ENCODE measurements at regions not wholly inside any gene's neighbourhood (a gene's known extent, or its start where the extent isn't known, plus 50 kb on each side); places are given as distances from the start of the nearest gene placed in this dataset.

DNA sequence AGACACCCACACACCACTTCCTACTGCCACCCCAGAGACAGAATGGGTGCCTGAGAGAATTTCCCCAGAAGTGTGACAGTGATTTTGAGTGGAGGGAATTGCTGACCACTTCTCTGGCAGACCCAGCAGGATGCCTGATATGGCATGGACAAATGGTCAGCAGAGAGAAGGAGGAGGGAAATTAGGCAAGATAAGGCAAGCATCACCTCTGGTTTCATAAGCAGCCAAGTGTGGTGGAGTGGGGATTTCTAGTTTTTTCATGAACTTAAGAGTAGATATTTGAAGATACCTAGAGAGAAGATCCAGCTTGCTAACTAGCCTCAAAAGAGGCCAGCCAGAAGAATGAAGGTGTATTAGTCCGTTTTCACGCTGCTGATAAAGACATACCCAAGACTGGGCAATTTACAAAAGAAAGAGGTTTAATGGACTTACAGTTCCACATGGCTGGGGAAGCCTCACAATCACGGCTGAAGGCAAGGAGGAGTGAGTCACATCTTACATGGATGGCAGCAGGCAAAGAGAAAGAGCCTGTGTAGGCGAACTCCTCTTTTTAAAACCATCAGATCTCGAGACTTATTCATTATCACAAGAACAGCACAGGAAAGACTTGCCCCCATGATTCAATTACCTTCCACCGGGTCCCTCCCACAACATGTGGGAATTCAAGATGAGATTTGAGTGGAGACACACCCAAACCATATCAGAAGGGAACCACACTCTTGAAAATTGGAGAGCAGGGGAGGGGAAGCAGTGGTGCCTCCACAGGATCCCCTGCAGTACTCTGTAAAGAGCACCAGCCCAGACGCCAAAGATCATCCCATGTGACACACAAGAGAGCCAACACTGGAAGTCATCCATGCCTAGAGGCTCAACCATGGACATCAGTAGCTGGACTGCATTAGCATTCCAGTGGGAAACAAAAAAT is 64.2 kb downstream of the RBM43 start:
- no peak for DNase-seq

DNA sequence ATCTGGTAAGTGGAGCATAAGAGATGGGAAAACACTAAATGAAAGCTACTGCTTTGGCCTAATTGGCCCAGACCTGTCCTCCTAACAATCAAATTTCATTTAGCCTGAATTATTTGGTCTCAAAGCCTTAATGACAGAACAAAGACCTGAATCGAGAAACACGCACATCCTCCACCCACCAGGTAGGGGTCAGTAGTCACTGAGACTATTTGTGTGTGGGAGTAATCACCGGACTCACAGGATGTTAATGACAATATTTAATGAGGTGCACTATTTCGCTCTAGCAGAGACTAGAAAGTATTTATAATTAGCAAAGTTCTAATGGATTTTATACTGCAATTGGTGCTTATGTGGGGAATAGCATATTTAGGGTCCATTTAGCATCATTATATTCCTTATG is 68.1 kb downstream of the RBM43 start:
- no peak for DNase-seq

DNA sequence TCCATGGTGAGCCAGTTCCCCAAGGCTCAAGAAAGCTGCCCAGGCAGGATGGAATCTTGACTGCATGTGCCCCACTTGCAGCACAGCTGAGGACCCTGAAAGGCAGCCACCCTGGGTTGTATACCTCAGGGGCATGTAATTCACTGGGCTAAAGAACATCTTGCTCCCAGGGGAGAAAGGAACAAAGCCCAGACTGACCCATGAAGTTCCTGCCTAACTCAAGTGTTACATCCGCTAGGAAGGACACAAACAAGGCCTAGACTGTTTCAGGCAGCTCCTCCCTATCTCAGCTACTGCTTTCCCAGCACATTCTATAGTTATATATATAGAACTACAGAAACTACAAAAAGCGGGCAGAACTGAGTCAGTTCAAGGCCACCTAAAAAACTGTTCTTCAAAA is 69.0 kb downstream of the RBM43 start:
- DNase-seq, result no peak

DNA sequence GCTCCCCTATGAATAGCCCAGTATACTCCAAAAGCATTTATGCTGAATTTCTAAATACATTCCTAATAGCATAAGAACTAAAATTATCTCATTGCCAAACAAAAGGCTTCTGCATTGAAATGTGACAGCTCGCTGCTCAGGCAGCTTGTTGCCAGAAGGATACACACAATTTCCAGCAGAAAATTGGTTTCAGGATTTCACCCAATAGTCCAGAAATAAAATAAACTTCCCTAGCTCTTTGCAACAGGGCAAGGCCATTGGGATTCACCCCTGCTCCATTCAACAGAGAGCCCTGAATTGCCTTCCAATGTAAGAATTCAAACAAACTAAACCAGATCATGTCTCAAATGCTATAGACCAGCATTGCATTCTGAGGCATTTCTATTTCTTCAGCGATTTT is 70.7 kb downstream of the RBM43 start:
- no peak for DNase-seq

DNA sequence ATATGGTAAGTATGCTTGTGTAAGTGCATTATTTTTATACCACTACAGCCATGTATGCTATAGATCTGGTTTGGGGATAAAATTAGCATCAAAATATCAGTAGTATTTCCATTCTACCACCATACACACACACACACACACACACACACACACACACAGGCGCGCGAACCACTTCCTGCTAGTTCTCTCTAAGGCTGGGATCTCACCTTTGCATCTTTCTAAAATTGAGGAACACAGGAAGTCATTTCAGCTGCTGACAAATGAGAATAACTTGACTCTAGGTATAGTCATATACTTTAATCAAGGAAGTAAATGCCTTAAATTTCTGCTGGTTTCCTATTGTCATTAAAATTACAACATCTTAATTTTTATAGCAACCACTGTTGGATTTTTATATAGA is 72.5 kb downstream of the RBM43 start:
- no peak for DNase-seq

DNA sequence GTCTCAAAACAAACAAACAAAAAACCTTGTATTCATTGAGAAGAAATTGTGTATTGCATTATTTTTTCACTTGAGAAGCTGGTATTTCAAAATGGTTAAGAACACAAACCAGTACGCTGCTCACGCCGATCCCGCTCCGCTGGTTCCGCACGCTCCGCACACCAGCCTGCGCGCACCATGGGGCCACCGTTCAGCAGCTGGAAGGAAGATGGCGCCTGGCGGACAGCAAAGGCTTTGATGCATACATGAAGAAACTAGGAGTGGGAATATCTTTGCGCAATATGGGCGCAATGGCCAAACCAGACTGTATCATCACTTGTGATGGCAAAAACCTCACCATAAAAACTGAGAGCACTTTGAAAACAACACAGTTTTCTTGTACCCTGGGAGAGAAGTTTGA is 75.7 kb downstream of the RBM43 start:
- DNase-seq, result no peak

DNA sequence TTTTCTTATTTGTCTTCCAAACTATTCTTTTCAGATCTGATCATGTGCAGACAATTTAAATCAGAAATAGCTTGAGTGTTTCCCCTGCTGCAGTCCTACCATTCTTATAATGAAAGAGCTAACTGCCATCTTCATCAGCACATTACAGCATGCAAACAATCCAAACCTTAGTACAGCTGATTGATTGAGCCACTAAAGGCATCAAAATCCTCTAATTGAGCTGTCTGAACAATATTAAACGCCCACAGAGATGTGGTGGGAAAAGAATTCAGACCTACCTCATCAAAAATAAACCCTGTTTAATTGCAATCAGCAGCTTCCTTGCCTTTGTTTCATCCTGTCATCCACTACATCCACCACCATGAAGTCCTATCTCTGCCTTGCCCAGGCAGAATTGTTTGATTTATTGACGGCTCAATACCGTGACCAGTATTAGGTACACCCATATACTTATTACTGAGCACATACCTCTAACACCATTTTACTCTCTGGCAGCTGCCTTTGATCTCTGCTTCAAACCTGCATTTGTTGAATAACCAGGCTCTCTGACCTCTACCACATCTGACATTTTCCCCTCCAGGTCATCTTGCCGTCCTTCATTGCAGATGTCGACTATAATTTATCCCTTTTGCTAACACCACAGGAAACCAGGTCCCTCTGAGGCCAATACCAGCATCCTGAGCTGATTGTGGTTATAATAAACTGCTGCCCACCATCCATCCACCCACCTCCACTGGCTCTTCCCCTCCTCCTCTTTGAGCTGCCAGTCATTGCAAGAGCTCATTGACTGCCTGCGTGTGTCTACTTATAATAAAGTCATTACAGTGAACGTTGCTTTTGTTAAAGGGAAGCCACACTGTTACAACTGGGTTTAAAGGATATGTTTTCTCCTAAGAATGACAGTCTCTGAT is 78.5 kb downstream of the RBM43 start:
- DNase-seq, result no peak

DNA sequence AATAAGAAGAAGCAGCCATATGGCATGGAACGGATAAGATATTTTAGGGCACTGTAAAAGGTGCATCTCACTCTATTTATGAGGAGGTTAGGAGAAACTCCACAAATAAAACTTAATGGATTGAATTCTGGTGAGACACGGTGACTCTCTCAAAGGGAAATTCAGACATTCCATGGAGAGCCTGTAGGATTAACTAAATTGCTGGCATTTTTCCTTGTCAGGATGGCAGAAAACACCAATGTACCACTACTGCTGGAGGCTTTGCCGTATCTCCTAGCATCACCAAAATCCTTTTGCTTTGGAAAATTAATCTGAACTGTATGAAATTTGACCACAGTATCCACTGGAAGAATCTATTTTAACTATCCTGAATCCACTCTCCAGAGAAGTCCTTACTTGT is 79.3 kb downstream of the RBM43 start:
- no peak for DNase-seq

DNA sequence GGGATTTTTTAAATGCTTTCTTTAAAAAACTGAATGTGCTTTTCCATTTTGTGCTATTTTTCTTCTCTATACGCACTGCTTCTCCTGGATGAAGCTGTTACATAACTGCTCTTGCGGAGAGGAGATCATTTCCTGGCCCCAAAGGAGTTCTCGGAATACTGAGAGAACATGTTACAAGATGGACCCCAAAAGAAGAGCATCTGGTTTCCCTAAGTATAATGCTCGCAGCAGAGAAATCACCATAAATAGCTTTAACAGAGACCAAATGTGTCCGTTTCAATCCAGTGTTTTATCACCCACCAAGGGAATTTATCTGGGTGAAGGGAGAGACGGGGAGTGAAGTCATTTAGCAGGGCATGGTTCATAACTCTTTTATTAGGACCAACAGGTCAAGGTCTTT is 80.1 kb downstream of the RBM43 start:
- DNase-seq, result no peak

DNA sequence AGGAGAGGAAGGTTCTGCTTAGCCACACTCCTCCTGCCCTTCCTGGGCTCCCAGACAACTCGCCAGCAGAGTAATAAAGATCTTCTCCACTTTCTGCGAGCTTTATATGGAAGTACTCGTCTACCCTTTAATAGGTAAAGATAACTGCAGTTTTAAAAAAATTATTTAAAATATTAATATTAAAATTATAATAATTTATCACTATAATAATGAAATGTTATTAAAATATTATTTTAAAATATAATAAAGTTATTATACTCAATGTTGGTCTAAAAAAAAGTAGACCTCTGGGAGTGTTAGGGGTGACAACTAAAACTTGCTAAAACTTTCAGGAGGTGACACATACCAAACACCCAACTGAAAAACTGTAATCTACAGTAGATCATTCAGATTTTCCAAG is 81.5 kb downstream of the RBM43 start:
- no peak for DNase-seq

DNA sequence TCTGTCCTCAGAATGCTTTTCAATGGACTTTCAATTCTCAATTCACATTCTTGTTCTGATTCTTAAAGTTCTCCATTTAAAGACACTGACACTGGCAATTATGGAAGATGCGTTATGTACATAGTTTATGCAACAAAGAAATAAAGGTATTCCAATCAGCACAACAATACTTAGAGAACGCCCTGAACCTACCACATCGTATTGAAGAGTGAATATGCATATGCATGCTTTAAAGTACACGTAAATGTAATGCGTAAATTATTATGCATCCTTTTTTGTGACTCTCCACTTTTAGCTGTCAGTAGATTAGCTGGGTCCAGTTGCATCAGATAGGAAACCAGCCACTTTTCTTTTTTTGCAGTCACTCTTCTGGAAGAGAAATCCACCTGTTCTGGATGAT is 83.5 kb downstream of the RBM43 start:
- DNase-seq, result no peak

DNA sequence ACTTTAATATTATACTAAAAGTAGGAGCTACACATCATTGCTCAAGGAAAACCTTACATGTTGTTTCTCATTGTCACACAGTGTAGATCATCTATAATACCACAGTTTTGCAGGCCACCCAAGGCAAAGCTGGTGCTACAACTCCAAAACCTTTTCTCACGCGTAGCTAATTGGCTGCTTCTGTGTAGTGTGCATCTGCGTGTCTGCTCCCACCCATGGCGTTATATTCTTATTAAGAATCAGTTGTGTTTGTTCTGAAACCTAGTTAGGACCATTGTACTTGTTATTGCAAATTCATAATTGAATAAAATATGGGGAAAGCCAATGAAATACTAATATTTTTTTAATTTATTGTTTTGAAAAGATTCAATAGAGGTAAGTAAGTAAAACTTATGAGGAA is 83.9 kb downstream of the RBM43 start:
- no peak for DNase-seq

DNA sequence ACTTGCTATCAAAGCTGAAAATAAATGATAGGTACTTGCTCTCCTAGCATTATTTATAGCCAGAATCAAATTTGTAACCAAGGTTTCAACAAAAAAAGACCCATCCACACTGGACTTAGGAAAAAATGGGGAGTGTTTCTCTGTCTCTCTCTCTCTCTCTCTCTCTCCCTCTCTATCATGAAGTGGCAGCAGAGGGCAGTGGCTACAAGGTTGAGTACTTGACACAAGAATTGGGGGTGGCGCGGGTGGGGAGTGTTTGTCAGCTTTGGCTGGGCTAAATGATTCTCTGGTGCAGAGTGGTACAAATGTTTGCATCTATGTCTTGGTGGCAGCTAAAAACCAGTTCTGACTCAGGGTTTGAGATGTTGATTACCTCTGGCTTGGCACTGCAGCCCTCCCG is 85.0 kb downstream of the RBM43 start:
- no peak for DNase-seq

DNA sequence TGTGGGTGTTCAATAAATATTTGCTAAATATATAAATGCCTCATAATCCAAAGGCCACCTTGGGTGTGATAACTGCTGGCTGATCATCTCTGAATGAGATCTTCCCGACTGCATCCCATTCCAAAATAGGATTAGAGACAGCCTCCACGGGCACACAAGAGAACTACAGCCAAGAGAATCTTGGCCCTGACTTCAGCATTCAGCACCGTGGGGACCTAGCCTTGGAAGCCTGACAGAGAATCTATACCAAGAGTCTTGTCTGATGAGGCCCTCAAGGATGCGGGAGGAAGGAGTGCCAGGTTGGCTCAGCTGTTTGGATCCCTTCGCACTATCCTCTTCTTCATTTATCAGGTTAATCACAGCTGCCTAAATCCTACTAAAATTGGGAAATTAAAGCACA is 85.8 kb downstream of the RBM43 start:
- no peak for DNase-seq

DNA sequence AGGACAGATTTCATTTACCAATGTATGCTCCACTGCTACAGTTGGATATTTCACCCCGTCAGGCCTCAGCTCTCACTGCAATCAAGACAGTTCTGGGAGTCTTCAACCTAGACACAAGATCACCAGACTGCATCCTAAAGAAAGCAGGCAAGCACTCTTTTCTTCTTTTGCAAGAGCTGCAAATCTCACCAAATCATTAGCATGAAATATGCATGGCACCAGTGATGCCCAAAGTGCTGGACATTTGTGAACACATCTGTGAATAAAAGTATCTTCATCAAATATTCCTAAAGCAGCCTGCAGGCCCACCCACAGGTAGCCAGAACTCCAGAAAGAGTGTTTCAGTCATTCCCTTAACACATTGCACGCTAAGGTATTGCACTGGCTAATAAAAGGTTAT is 87.5 kb downstream of the RBM43 start:
- DNase-seq, result no peak

DNA sequence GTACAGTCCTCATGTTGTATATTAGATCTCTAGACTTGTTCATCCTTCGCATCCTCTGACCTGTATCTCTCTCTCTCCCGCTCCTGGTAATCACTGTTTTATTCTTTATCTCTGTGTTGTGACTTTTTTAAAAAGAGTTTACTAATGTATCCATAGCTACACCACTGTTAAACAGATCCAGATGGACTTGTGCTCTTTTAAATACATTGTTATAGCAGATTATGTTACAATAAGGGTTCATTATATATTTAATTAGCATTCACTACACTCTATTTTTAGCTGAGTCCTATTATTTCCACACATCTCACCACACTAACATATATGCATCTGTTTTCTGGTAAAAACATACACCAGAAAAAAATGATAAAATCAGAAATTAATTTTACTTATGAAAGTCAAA is 90.5 kb downstream of the RBM43 start:
- DNase-seq, result no peak

DNA sequence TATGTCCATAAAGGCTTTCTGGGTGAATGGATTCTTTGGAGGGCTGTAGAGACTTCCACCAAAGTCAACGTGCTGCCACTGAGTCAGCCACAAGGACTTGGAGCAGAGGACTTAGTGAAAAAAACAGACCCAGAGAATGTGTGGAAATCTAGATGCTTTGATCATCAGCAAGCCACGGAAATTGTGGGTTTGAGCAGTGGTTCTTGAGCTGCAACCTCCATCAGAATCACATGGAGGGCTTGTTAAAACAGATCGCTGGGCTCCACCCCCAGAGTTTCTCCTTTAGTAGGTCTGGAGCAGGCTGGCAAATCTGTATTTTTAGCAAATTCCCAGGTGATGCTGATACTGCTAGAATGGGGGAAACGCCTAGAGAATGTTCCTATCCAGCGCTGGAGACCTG is 95.3 kb downstream of the RBM43 start:
- no peak for DNase-seq

DNA sequence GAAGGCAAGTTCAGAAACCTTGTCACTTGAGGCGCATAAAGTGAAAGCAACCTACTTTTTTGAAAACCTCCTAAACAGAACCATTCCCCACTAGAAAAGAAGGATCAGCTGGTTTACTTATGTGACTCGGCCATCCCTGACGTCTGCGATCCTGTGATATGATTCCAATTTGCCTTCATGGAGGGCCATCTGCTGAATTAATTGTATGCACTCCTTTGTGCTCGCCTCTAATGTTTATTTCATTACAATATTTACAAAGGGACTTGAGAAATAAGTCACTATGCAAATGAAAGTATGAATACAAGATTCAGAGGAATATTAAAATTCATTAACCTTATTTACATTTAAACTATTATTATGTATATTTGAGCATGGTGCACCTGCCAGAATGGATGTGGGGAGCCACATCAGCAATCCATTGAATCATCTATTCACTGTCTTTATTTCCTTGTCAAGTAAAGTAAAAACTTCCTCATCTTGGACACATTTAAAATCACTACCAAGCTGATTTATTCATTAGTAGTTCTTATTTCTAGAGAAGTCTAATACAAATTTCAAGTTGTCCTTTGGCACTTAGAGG is 96.5 kb downstream of the RBM43 start:
- DNase-seq, result no peak

DNA sequence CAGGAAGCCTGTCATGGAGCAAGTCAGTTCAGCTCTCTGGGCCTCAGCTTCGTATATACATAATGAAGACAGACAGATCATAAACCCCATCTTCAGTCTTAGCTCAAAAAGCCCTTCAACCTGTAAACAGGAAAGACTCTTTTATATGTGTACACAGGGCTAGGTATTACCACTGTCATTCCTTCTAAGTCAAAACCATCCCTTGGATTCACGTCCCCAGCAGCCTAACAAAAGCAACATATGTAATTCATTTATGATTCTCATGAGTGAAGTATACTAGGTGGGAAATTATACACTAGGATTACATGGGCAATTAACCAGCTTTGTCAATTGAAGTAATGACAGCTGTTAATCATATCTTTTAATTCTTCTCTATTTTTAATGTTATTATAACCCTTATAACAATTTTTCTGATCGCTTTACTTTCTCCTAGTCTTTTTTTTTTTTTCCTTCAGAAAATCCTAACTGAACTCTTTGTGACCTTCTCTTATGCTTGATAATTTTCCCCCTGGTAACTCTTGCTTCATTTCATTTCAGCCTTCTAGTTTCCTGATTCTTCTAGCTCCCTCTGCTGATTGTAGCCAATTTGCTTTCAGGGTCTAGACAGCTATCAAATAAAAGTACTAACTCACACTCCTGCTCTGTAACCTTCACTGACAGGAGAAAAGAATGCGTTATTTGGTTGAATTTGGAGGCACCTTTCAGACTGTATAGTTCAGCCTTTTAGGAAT is 99.7 kb downstream of the RBM43 start:
- peak; percentile 39 for DNase-seq

DNA sequence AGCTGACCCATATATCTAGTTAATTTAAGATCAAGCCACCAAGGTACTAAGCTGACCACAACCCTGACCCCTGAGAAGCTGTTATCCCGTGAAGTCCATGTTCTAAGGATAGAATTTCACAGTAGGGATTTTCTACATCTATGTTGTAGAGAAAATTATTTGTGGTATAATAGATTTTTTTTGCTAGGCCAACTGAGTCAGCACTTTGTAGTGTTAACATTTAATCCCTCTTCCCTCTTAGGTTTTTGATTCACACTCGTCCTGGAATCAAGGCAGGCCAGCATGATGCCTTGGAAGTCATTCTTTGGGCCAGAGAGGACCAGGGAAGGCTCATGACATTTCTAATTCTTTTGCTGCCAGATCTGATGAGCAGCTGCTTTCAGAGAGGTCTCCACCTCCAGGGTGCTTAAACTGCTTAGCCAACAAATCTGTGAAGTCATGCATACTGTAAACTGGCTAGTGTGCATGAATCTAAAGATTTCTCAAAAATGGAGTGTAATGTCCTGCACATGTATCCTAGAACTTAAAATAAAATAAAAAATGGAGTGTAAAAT is 102.5 kb downstream of the RBM43 start:
- no peak for DNase-seq

DNA sequence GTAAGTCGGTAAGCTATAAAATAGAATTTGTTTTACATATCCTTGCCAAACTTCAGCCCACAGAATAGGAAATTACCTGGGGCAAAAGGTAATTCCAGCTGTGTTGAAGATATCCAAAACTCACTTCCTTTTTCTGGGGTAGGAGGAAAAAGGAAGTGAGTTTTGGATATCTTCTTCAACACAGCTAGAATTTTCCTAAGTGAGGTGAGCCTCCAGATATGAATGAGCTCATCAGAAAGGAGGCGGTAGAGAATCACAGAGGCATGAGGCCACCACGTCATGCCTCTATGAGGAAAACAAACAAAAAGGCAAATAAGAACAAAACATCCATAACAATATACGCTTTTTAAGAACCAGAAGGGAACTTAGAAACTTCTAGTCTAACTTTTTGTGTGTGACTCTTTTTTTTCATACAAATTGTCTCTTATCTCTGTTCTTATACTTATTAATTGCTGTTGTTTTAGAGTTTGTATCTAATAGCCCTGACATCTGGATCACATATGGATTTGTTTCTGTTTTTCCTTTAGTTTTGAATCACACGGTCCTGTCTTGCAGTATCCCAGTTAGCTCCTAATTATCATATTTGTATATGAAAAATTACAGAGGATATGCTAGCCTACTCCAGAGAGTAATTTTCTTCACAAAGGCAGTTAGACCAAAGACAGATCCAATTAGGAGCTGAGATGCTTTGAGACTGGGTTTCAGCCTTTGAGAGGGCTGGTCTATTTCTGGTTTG is 104.5 kb downstream of the RBM43 start:
- DNase-seq, result no peak

DNA sequence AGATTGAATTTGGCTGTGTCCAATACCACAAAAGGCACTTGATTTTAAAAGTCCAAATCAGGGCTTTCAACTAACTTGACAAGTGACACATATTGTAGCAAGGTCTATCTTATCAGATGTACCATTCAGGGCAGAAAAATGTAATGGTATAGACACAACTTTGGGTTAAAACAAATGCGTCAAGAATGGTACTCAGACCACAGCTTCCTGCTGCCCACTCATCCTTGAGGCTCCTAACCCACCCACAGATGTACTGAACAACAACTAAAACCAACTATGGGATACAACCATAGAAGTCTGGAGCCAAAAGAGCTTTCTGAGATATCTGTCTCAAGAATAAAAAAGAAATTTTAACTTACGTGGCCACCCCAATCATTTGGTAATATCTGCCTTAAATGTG is 105.2 kb downstream of the RBM43 start:
- DNase-seq, result no peak
